ENCODE measurements at regions not wholly inside any gene's neighbourhood (a gene's known extent, or its start where the extent isn't known, plus 50 kb on each side); places are given as distances from the start of the nearest gene placed in this dataset.

- Histone ChIP-seq H3K27ac (ENCODE audit: low read depth in 2 of 2, low read length in 2 of 2) (no peak overlapping the region), H3K9ac (ENCODE audit: low read length in 3 of 3) (no peak overlapping the region), H3K4me3 (ENCODE audit: low read length in 3 of 3) (no peak overlapping the region), H3K9me3 (ENCODE audit: control insufficient read depth in 2 of 3, insufficient read depth in 1 of 3, low read length in 3 of 3) (no peaks in the 10 kb centered on the region), H3K36me3 (ENCODE audit: control insufficient read depth in 2 of 3, insufficient read depth in 3 of 3, low read length in 3 of 3) (no peaks in the 10 kb centered on the region), H3K4me1 (ENCODE audit: control insufficient read depth in 2 of 3, insufficient read depth in 2 of 3, low read depth in 1 of 3, low read length in 3 of 3) (peaks cover 0 to 3% (median 0%) of the 10 kb centered on the region in 3 donors), H3K27me3 (ENCODE audit: control insufficient read depth, insufficient read depth, low read length) (no peaks in the 10 kb centered on the region)
- DNase-seq (no peak), FAIRE-seq (no peak)
- intact Hi-C loops (cut with DNase I): no loop called here
- TF ChIP-seq CTCF (IDR thresholded peaks at IDR 0.05; ENCODE audit: borderline replicate concordance, extremely low read depth, insufficient read depth): no peak
Measured at GRCh38 chr2:37564356-37564755, 107.1 kb downstream of the CDC42EP3 start.

GRCh38 chr2:37566517-37566981, 104.9 kb downstream of the CDC42EP3 start:
- no peak for FAIRE-seq
- H3K27me3 ChIP-seq (ENCODE audit: control insufficient read depth, insufficient read depth, low read length): no peaks in the 10 kb centered on the region

GRCh38 chr2:37568565-37568964, 102.9 kb downstream of the CDC42EP3 start:
- Histone ChIP-seq H3K36me3 (ENCODE audit: control insufficient read depth in 2 of 3, insufficient read depth in 3 of 3, low read length in 3 of 3) (no peaks in the 10 kb centered on the region), H3K9me3 (ENCODE audit: control insufficient read depth in 2 of 3, insufficient read depth in 1 of 3, low read length in 3 of 3) (no peaks in the 10 kb centered on the region), H3K27me3 (ENCODE audit: control insufficient read depth, insufficient read depth, low read length) (no peaks in the 10 kb centered on the region), H3K9ac (ENCODE audit: low read length in 3 of 3) (no peak overlapping the region), H3K4me3 (ENCODE audit: low read length in 3 of 3) (no peak overlapping the region), H3K4me1 (ENCODE audit: control insufficient read depth in 2 of 3, insufficient read depth in 2 of 3, low read depth in 1 of 3, low read length in 3 of 3) (no peaks in the 10 kb centered on the region), H3K27ac (ENCODE audit: low read depth in 2 of 2, low read length in 2 of 2) (no peak overlapping the region)
- intact Hi-C loops (cut with DNase I): no loop called here
- TF ChIP-seq CTCF (IDR thresholded peaks at IDR 0.05; ENCODE audit: borderline replicate concordance, extremely low read depth, insufficient read depth): no peak
- FAIRE-seq (no peak), DNase-seq (no peak)

More at GRCh38 chr2:37566517-37566981, 104.9 kb downstream of the CDC42EP3 start:
- Histone ChIP-seq H3K9me3 (ENCODE audit: control insufficient read depth in 2 of 3, insufficient read depth in 1 of 3, low read length in 3 of 3) (no peaks in the 10 kb centered on the region), H3K4me3 (ENCODE audit: low read length in 3 of 3) (no peak overlapping the region), H3K4me1 (ENCODE audit: control insufficient read depth in 2 of 3, insufficient read depth in 2 of 3, low read depth in 1 of 3, low read length in 3 of 3) (no peaks in the 10 kb centered on the region), H3K36me3 (ENCODE audit: control insufficient read depth in 2 of 3, insufficient read depth in 3 of 3, low read length in 3 of 3) (no peaks in the 10 kb centered on the region), H3K9ac (ENCODE audit: low read length in 3 of 3) (no peak overlapping the region), H3K27ac (ENCODE audit: low read depth in 2 of 2, low read length in 2 of 2) (no peak overlapping the region)
- intact Hi-C loops (cut with DNase I): no loop called here
- no peak for TF ChIP-seq CTCF (IDR thresholded peaks at IDR 0.05; ENCODE audit: borderline replicate concordance, extremely low read depth, insufficient read depth)
- DNase-seq: peak in 1 of 5 donors; percentile 75

Measured in kidney (tissue), 13 donors.